NCI-H2196 (cell line): ENCODE measurements at regions not wholly inside any gene's neighbourhood (a gene's known extent, or its start where the extent isn't known, plus 50 kb on each side); places are given as distances from the start of the nearest gene placed in this dataset.

ENCODE experiments used
- DNase-seq: peaks from one replicate; lab custom pipeline; 2025; ENCODE audit not compliant: unreplicated experiment; lab: John Stamatoyannopoulos, UW

GRCh38 chr1:38352869-38353268 lies 306.3 kb upstream of the POU3F1 start:
- no peak for DNase-seq

- DNase-seq, result no peak
These were observed 301.0 kb upstream of the POU3F1 start for GRCh38 chr1:38347446-38348175.

GRCh38 chr1:38344716-38345115 lies 298.1 kb upstream of the POU3F1 start:
- DNase-seq, result no peak

- DNase-seq, result no peak
These were observed 295.1 kb upstream of the POU3F1 start for GRCh38 chr1:38341694-38342093.

GRCh38 chr1:38340409-38340808 lies 293.8 kb upstream of the POU3F1 start:
- DNase-seq, result no peak

GRCh38 chr1:38337711-38338110 lies 291.1 kb upstream of the POU3F1 start:
- no peak for DNase-seq

GRCh38 chr1:38336961-38337360 lies 290.4 kb upstream of the POU3F1 start:
- no peak for DNase-seq

GRCh38 chr1:38336301-38336923 lies 289.8 kb upstream of the POU3F1 start:
- DNase-seq, result no peak

- no peak for DNase-seq
These were observed 288.5 kb upstream of the POU3F1 start for GRCh38 chr1:38334930-38335592.

- DNase-seq, result no peak
These were observed 286.2 kb upstream of the POU3F1 start for GRCh38 chr1:38332649-38333310.

- no peak for DNase-seq
These were observed 285.1 kb upstream of the POU3F1 start for GRCh38 chr1:38331496-38332210.

GRCh38 chr1:38330799-38331198 lies 284.2 kb upstream of the POU3F1 start:
- DNase-seq, result no peak

- no peak for DNase-seq
These were observed 283.1 kb upstream of the POU3F1 start for GRCh38 chr1:38329644-38330043.

GRCh38 chr1:38328278-38329035 lies 281.9 kb upstream of the POU3F1 start:
- no peak for DNase-seq

- no peak for DNase-seq
These were observed 281.0 kb upstream of the POU3F1 start for GRCh38 chr1:38327559-38327973.

GRCh38 chr1:38326856-38327255 lies 280.3 kb upstream of the POU3F1 start:
- DNase-seq, result no peak

- DNase-seq, result no peak
These were observed 279.5 kb upstream of the POU3F1 start for GRCh38 chr1:38326135-38326534.

- no peak for DNase-seq
These were observed 266.2 kb upstream of the POU3F1 start for GRCh38 chr1:38312753-38313152.

- DNase-seq, result no peak
These were observed 263.5 kb upstream of the POU3F1 start for GRCh38 chr1:38310079-38310478.

GRCh38 chr1:38308780-38309179 lies 262.2 kb upstream of the POU3F1 start:
- no peak for DNase-seq
